A673 (cell line): ENCODE measurements at regions not wholly inside any gene's neighbourhood (a gene's known extent, or its start where the extent isn't known, plus 50 kb on each side); places are given as distances from the start of the nearest gene placed in this dataset.

Experiments
- CTCF ChIP-seq: fragments of 300-800, 200-600 bp; sonication (generic); conservative IDR thresholded peaks from 2 replicates; pipeline ENCODE4 v1.5.1; 2017; ENCODE audit warnings: low read depth, mild to moderate bottlenecking, antibody characterized with exemption, low read length, moderate library complexity, mixed read lengths
- EZH2 ChIP-seq: fragments of 200-600 bp; sonication (generic); IDR thresholded peaks from 2 replicates; pipeline ENCODE4 v1.6.1; 2017; ENCODE audit warnings: borderline replicate concordance, low read depth, mild to moderate bottlenecking, mixed read lengths, antibody characterized with exemption, low read length; ENCODE audit not compliant: poor library complexity, severe bottlenecking

GRCh38 chr5:92424785-92425426 is 1041.8 kb upstream of the ARRDC3 start:
- TF ChIP-seq CTCF (no peak), EZH2 (no peak)
